Immature natural killer cell (primary cell): ENCODE measurements at regions not wholly inside any gene's neighbourhood (a gene's known extent, or its start where the extent isn't known, plus 50 kb on each side); places are given as distances from the start of the nearest gene placed in this dataset.
"Not testable (repeated sequence)": the region's sequence is repeated elsewhere in the genome, so short reads cannot be mapped to it uniquely, and the experiment has no call there.

Experiments used
- DNase-seq, 3 donors: peaks; one replicate each; pipeline ENCODE4 v3.0.0; 2022; ENCODE audit warnings: mixed read lengths in 1 of 3
- H3K27ac Mint-ChIP-seq, 6 donors: one replicate each; pipeline ENCODE4 v1.8.0; 2020; ENCODE audit warnings: mixed read lengths in 6 of 6, mild to moderate bottlenecking in 5 of 6, inconsistent platforms in 4 of 6, moderate library complexity in 3 of 6
- H3K27me3 Mint-ChIP-seq, 3 donors: one replicate each; pipeline ENCODE4 v1.8.0; 2020 to 2021; ENCODE audit warnings: low read depth in 3 of 3, mild to moderate bottlenecking in 3 of 3, mixed read lengths in 3 of 3, moderate library complexity in 3 of 3, inconsistent platforms in 1 of 3
- H3K36me3 Mint-ChIP-seq, 3 donors: one replicate each; pipeline ENCODE4 v1.8.0; 2020; ENCODE audit warnings: mixed read lengths in 3 of 3, inconsistent platforms in 2 of 3, mild to moderate bottlenecking in 2 of 3
- H3K4me1 Mint-ChIP-seq, 2 donors: one replicate each; pipeline ENCODE4 v1.8.0; 2020; ENCODE audit warnings: inconsistent platforms in 2 of 2, mild to moderate bottlenecking in 2 of 2, mixed read lengths in 2 of 2, moderate library complexity in 1 of 2
- H3K4me3 Mint-ChIP-seq, 5 donors: one replicate each; pipeline ENCODE4 v1.8.0; 2020; ENCODE audit warnings: mild to moderate bottlenecking in 5 of 5, mixed read lengths in 5 of 5, inconsistent platforms in 3 of 5, moderate library complexity in 3 of 5
- H3K9me3 Mint-ChIP-seq, 6 donors: one replicate each; pipeline ENCODE4 v1.8.0; 2020; ENCODE audit warnings: mild to moderate bottlenecking in 6 of 6, mixed read lengths in 6 of 6, inconsistent platforms in 4 of 6, moderate library complexity in 3 of 6

DNA sequence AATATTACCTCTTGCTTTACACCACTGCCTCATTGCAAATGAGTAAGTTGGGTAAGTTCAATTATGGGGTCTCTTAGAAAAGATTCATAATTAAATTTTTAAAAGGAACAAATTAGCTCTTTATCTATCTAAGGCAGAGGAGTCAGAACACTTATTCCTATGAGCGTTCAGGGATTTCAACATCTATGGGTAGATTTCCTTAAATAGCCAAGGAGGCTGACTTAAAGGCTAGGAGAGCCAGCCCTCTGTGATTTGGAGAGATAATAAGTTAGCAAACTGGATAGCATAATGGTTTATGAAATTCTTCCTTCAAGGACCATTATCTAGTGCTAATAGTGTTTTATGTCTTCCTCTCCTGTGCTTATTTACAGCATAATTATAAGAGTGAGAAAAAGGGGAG is 387.7 kb downstream of the STK39 start:
- Mint-ChIP-seq H3K36me3 (no peaks in the 10 kb centered on the region), H3K4me3 (no peak overlapping the region), H3K4me1 (no peaks in the 10 kb centered on the region), H3K27me3 (peaks cover 1 to 4% (median 2%) of the 10 kb centered on the region in 3 donors), H3K9me3 (no peaks in the 10 kb centered on the region), H3K27ac (no peak overlapping the region)
- DNase-seq, result no peak

DNA sequence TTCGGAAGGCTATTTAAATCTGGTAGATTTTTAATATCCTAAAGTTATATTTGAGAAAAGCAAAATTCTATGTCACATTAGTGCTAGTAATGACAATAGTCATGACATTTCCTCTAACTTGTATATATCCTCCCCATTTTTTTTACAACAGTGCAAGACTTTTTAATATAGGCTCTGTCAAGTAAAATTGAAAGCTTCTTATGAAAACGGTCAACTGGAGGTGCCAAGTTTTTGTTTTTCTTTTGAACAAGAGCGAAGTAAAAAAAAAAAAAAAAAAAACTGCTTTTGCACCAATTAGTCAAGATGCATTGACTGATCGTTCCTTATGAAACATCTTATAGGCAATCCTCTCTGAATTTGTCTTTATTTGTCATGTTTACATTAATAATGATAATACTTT is 389.3 kb downstream of the STK39 start:
- H3K36me3 Mint-ChIP-seq, result no peaks in the 10 kb centered on the region
- peaks cover 1 to 2% (median 1%) of the 10 kb centered on the region in 3 donors for H3K27me3 Mint-ChIP-seq
- H3K4me3 Mint-ChIP-seq, result no peak overlapping the region
- H3K4me1 Mint-ChIP-seq, result no peaks in the 10 kb centered on the region
- H3K27ac Mint-ChIP-seq, result no peak overlapping the region
- DNase-seq, result no peak
- H3K9me3 Mint-ChIP-seq, result no peaks in the 10 kb centered on the region

DNA sequence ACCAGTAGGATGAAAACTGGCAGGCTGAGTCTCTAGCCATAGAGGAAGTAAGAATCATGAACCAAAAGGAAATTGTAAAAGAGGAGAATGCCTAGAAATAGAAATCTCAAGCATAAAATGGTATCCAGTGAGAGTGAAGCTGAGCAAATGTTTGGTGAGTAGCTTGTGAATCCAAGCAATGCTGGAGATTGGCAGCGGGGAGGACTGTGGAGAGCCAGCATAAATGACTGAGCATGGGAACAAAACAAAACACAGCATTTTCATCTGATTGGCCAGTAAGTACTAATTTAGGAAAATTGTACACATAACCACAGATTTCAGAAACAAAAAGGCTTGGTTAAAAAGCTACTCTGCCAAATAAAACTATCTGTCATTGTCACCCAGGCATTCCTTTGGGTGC is 390.0 kb downstream of the STK39 start:
- no peaks in the 10 kb centered on the region for H3K9me3 Mint-ChIP-seq
- H3K4me1 Mint-ChIP-seq, result no peaks in the 10 kb centered on the region
- no peak overlapping the region for H3K4me3 Mint-ChIP-seq
- H3K36me3 Mint-ChIP-seq, result no peaks in the 10 kb centered on the region
- no peak for DNase-seq
- H3K27me3 Mint-ChIP-seq, result peaks cover 0 to 2% (median 1%) of the 10 kb centered on the region in 3 donors
- H3K27ac Mint-ChIP-seq, result no peak overlapping the region

DNA sequence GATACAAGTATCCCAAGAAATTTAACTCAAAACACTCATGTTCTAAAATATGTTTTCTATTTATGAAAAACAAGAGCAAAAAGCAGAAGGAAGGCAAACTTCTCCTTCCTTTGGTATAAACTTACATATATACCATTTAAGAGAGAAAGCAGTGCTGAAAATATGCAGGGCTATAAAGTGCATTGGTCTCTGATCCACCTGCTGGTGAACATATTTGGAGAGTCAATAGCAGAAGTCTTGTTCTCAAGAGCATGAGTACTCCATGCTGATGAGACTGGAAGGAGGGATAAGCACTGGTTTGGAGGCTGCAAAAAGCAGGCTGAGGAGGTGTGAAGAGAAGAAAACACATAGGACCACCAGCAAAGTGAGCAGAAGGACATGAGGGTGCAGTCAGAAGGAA is 391.2 kb downstream of the STK39 start:
- H3K36me3 Mint-ChIP-seq, result no peaks in the 10 kb centered on the region
- H3K27ac Mint-ChIP-seq, result no peak overlapping the region
- no peaks in the 10 kb centered on the region for H3K9me3 Mint-ChIP-seq
- H3K4me1 Mint-ChIP-seq, result no peaks in the 10 kb centered on the region
- peaks cover 0 to 2% (median 0%) of the 10 kb centered on the region in 3 donors for H3K27me3 Mint-ChIP-seq
- DNase-seq, result no peak
- H3K4me3 Mint-ChIP-seq, result no peak overlapping the region

DNA sequence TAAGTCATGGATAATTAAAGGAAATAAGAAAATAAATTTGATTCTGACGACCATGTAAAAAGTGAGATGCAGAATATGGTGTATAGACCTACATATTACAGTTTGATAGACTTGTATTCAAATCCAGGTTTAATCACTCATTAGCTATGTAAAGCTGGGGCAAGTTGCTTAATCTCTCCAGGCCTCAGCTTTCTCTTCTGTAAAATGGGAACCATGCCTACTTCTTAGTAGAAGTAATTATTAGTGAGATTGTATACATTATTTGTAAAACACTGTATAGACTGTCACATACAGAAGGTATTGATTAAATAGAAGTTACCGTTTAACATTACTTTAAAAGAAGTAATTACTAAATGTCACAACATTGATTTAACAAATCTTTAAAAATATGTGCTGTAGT is 392.2 kb downstream of the STK39 start:
- no peak for DNase-seq
- no peak overlapping the region for H3K27ac Mint-ChIP-seq
- peaks cover 0 to 2% (median 0%) of the 10 kb centered on the region in 3 donors for H3K27me3 Mint-ChIP-seq
- no peak overlapping the region for H3K4me3 Mint-ChIP-seq
- H3K4me1 Mint-ChIP-seq, result no peaks in the 10 kb centered on the region
- no peaks in the 10 kb centered on the region for H3K9me3 Mint-ChIP-seq
- H3K36me3 Mint-ChIP-seq, result no peaks in the 10 kb centered on the region

DNA sequence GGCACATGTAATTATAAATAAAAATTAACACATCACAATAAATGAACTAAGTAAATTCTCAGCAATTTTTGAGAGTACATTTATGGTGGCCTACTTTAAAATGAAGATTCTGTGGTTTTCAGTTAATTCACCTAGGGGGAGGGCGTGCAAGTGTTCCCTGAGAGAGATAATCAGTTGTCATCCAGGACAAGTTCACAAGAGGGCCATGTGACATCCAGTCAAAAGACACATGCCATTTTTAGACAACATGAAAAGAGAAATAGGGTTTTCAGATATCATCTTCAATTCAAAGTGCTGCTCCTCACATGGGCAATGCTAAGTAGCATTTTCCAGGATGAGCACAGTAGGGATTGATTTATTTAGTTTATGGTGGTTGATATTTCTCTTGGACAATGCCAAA is 393.7 kb downstream of the STK39 start:
- Mint-ChIP-seq H3K27ac (no peak overlapping the region), H3K27me3 (peaks cover 0 to 2% (median 0%) of the 10 kb centered on the region in 3 donors), H3K9me3 (no peaks in the 10 kb centered on the region)

DNA sequence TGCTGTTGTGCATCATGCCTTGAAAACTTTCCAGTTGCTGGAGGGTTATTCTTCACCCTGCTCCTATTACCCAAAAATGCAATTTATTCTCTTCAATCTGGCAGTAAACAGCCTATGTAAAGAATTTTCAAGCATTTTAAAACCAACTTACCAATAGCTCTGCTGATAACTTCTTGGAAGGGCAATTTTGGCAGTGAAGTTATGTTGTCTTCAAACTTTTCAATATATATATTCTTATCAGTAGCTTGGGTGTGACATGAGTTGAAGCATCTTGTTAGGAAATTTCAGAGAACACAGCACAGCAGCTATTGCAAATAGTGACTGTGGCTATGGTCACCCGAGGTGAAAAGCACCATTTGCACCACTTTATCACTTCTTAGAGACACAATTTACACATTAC is 395.5 kb downstream of the STK39 start:
- Mint-ChIP-seq H3K9me3 (no peaks in the 10 kb centered on the region), H3K27me3 (peaks cover 0 to 2% (median 2%) of the 10 kb centered on the region in 3 donors), H3K4me1 (no peaks in the 10 kb centered on the region), H3K4me3 (no peak overlapping the region), H3K36me3 (no peaks in the 10 kb centered on the region), H3K27ac (no peak overlapping the region)
- no peak for DNase-seq

More for the DNA sequence above, 393.7 kb downstream of the STK39 start:
- no peak for DNase-seq
- no peak overlapping the region for H3K4me3 Mint-ChIP-seq
- H3K4me1 Mint-ChIP-seq, result no peaks in the 10 kb centered on the region
- no peaks in the 10 kb centered on the region for H3K36me3 Mint-ChIP-seq

DNA sequence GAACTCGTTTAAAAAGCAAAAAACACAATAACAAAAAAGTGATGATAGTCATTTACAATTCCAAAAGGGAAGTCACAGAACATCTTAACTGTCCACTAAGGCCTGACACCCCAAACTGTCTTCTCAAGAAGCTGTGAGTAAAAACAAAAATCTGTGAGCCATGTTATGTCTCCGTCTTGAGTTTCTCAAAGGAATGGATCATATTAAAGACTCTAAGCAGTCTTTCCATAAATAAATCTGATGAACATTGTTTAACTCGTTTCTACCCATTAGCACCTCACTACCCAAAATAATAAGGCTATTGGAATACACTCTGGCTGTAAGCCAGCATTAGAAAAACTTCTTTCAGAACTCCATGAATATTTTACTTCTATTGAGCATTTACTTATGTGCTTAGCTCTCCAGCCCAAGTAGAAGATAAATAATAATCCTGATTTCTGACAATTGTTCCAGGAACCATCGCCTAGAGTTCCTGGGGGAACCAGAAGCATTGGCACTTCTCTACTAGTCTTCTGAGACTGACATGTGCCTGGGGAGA is 396.0 kb downstream of the STK39 start:
- Mint-ChIP-seq H3K4me3 (no peak overlapping the region), H3K4me1 (no peaks in the 10 kb centered on the region), H3K27ac (no peak overlapping the region), H3K9me3 (no peaks in the 10 kb centered on the region), H3K27me3 (peaks cover 0 to 2% (median under 1%) of the 10 kb centered on the region in 3 donors), H3K36me3 (no peaks in the 10 kb centered on the region)
- DNase-seq, result no peak

DNA sequence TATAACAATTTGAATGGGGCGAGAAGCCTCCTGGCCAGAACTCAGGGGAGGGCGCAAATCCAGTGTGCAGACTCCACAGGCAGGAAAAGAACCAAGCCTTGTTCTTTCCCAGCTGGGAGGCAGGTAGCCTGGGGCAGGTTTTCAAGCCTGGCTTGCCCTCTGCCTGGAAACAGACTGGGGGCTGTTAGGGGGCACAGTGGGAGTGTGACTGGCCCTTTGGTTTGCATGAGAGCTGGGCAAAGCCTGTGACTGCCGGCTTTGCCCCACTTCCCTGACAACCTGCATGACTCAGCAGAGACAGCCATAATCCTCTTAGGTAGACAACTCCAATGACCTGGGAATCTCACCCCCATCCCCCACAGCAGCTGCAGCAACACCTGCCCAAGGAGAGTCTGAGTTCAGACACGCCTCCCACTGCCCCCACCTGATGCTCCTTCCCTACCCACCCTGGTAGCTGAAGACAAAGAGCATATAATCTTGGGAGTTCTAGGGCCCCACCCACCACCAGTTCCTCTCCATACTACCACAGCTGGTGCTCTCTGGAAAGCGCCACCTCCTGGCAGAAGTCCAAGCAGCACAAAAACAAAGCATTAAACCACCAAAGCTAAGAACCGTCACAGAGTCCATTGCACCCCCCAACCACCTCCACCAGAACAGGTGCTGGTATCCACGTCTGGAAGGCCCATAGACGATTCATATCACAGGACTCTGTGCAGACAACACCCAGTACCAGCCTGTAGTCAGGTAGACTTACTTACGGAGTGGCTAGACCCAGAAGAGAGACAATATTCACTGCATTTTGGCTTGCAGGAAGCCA is 402.5 kb downstream of the STK39 start:
- Mint-ChIP-seq H3K9me3 (peaks cover 0 to 2% (median 0%) of the 10 kb centered on the region in 6 donors), H3K36me3 (no peaks in the 10 kb centered on the region), H3K4me1 (no peaks in the 10 kb centered on the region), H3K27ac (no peak overlapping the region), H3K4me3 (no peak overlapping the region), H3K27me3 (peaks cover 0 to 5% (median 0%) of the 10 kb centered on the region in 3 donors)
- DNase-seq, result no peak

DNA sequence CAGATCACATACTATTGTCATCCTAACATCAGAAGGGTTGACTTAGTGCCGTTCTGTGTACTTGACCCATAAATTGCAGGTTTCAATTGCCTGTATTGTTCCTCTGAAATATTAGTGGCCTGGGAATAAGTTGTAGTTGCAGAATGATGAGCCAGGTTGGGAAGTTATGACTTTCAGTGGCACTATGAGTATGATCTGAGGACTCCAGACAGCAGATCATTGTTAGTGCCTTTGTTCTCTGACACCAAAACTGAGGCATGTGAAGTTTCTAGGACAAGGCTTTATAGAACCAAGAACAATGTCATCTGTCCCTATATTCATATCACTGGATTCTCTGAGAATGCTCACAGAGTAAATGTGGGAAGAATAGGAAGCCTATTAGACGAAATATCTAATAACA is 403.7 kb downstream of the STK39 start:
- DNase-seq, result no peak
- H3K4me3 Mint-ChIP-seq, result no peak overlapping the region
- H3K27me3 Mint-ChIP-seq, result peaks cover 0 to 5% (median 0%) of the 10 kb centered on the region in 3 donors
- H3K9me3 Mint-ChIP-seq, result peaks cover 0 to 2% (median 0%) of the 10 kb centered on the region in 6 donors
- H3K27ac Mint-ChIP-seq, result no peak overlapping the region
- no peaks in the 10 kb centered on the region for H3K4me1 Mint-ChIP-seq
- H3K36me3 Mint-ChIP-seq, result no peaks in the 10 kb centered on the region

DNA sequence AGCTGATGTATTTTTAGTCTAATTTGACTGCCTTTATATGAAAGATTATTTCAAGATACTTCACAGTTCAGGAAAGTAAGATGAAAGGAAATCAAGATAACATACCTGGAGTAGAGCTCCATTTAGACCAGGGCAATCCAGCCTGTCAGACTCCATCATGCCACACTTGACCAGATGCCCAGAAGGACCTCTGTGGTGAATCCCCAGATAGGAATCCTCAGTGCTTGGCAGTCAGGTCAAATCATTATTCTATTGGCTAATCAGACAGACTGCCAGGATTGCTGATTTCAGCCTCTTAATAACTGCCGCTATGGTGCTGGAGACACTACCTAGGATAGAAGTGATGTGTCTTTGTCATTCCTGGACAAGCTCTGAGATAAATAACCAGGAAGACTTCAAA is 404.2 kb downstream of the STK39 start:
- Mint-ChIP-seq H3K36me3 (no peaks in the 10 kb centered on the region), H3K27me3 (peaks cover 0 to 5% (median 0%) of the 10 kb centered on the region in 3 donors), H3K9me3 (peaks cover 0 to 2% (median 0%) of the 10 kb centered on the region in 6 donors), H3K4me3 (no peak overlapping the region), H3K27ac (no peak overlapping the region), H3K4me1 (no peaks in the 10 kb centered on the region)
- DNase-seq, result no peak

DNA sequence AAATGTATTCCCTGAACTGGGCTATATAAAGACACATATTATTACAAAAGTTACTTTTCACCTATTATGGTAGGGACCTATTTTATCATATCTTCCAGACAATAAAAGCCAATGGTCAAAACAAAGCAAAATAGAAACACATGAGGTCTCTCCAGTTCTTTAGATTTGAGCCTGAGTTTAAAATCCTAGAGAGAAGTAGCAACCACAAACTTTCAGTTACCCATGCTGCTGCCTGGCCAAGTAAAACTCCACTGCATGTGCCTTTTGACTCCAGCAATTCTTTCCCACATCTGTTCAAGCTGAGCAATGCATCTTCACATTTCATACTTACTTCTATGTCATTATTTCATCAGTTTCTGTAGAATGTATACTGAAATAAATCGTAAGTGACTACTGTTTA is 405.3 kb downstream of the STK39 start:
- peaks cover 0 to 2% (median 0%) of the 10 kb centered on the region in 6 donors for H3K9me3 Mint-ChIP-seq

DNA sequence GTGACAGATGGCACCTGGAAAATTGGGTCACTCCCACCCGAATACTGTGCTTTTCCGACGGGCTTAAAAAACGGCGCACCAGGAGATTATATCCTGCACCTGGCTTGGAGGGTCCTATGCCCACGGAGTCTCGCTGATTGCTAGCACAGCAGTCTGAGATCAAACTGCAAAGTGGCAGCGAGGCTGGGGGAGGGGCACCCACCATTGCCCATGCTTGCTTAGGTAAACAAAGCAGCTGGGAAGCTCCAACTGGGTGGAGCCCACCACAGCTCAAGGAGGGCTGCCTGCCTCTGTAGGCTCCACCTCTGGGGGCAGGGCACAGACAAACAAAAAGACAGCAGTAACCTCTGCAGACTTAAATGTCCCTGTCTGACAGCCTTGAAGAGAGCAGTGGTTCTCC is 412.1 kb downstream of the STK39 start:
- not testable (repeated sequence) for H3K4me1 Mint-ChIP-seq, H3K27me3 Mint-ChIP-seq, DNase-seq, H3K27ac Mint-ChIP-seq, H3K4me3 Mint-ChIP-seq, H3K9me3 Mint-ChIP-seq, H3K36me3 Mint-ChIP-seq

More for the DNA sequence above, 405.3 kb downstream of the STK39 start:
- DNase-seq, result no peak
- H3K27ac Mint-ChIP-seq, result no peak overlapping the region
- no peak overlapping the region for H3K4me3 Mint-ChIP-seq
- H3K27me3 Mint-ChIP-seq, result peaks cover 0 to 5% (median 0%) of the 10 kb centered on the region in 3 donors
- no peaks in the 10 kb centered on the region for H3K4me1 Mint-ChIP-seq
- H3K36me3 Mint-ChIP-seq, result no peaks in the 10 kb centered on the region

DNA sequence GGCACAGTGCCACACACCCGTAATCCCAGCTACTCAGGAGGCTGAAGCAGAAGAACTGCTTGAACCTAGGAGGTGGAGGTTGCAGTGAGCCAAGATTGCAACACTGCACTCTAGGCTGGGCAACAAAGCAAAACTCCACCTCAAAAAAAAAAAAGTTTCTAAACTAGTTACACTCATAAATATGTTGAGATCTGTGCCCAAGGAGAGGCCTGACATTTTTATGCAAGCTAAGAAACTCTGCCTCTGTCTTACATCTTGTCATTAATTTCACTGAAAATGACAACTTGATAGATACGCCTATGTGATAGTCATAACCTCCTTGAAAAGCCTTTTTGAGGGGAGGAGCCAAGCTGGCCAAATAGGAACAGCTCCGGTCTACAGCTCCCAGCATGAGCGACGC is 412.7 kb downstream of the STK39 start:
- no peaks in the 10 kb centered on the region for H3K9me3 Mint-ChIP-seq
- peaks cover 0 to under 1% (median 0%) of the 10 kb centered on the region in 3 donors for H3K36me3 Mint-ChIP-seq
- no peak overlapping the region for H3K4me3 Mint-ChIP-seq
- H3K4me1 Mint-ChIP-seq, result no peaks in the 10 kb centered on the region
- no peak overlapping the region for H3K27ac Mint-ChIP-seq
- peaks cover 0 to 7% (median 0%) of the 10 kb centered on the region in 3 donors for H3K27me3 Mint-ChIP-seq
- DNase-seq, result no peak
